GM08714 (cell line): ENCODE measurements at regions not wholly inside any gene's neighbourhood (a gene's known extent, or its start where the extent isn't known, plus 50 kb on each side); places are given as distances from the start of the nearest gene placed in this dataset.
"Not testable (repeated sequence)": the region's sequence is repeated elsewhere in the genome, so short reads cannot be mapped to it uniquely, and the experiment has no call there.

Source experiments
- H3K4me3 ChIP-seq: fragments of 200-500 bp; sonication (Bioruptor generic); 2 replicates; pipeline ENCODE4 v1.5.1; 2014; ENCODE audit warnings: mild to moderate bottlenecking, low read length, inconsistent platforms
- ZNF274 ChIP-seq: IDR thresholded peaks from 2 replicates; pipeline ENCODE4 v1.6.1; 2012; ENCODE audit warnings: mild to moderate bottlenecking, low read depth, low read length

- no peak for TF ChIP-seq ZNF274
- no peak overlapping the region for H3K4me3 ChIP-seq
Measured at GRCh38 chr10:130353928-130354572, 217.9 kb downstream of the GLRX3 start.

- H3K4me3 ChIP-seq = no peak overlapping the region
- no peak for TF ChIP-seq ZNF274
Measured at GRCh38 chr10:130354573-130354954, 218.4 kb downstream of the GLRX3 start.

- no peak overlapping the region for H3K4me3 ChIP-seq
- no peak for TF ChIP-seq ZNF274
Measured at GRCh38 chr10:130354976-130355795, 219.0 kb downstream of the GLRX3 start.

- not testable (repeated sequence) for H3K4me3 ChIP-seq
Measured at GRCh38 chr10:130356429-130356828, 220.2 kb downstream of the GLRX3 start.

GRCh38 chr10:130357226-130357625 is 221.0 kb downstream of the GLRX3 start:
- TF ChIP-seq ZNF274 = no peak
- no peak overlapping the region for H3K4me3 ChIP-seq

- no peak for TF ChIP-seq ZNF274
- no peak overlapping the region for H3K4me3 ChIP-seq
Measured at GRCh38 chr10:130357951-130358350, 221.8 kb downstream of the GLRX3 start.

GRCh38 chr10:130358981-130359650 is 222.9 kb downstream of the GLRX3 start:
- no peak for TF ChIP-seq ZNF274

GRCh38 chr10:130359711-130360110 is 223.5 kb downstream of the GLRX3 start:
- TF ChIP-seq ZNF274 = no peak
- no peak overlapping the region for H3K4me3 ChIP-seq

More at GRCh38 chr10:130358981-130359650, 222.9 kb downstream of the GLRX3 start:
- no peak overlapping the region for H3K4me3 ChIP-seq

GRCh38 chr10:130360826-130361311 is 224.7 kb downstream of the GLRX3 start:
- H3K4me3 ChIP-seq = no peak overlapping the region
- no peak for TF ChIP-seq ZNF274

GRCh38 chr10:130361351-130362105 is 225.3 kb downstream of the GLRX3 start:
- H3K4me3 ChIP-seq = no peak overlapping the region
- no peak for TF ChIP-seq ZNF274

- H3K4me3 ChIP-seq = no peak overlapping the region
- no peak for TF ChIP-seq ZNF274
Measured at GRCh38 chr10:130362308-130362761, 226.1 kb downstream of the GLRX3 start.

GRCh38 chr10:130363051-130363450 is 226.9 kb downstream of the GLRX3 start:
- TF ChIP-seq ZNF274 = no peak
- no peak overlapping the region for H3K4me3 ChIP-seq

- H3K4me3 ChIP-seq = no peak overlapping the region
- no peak for TF ChIP-seq ZNF274
Measured at GRCh38 chr10:130363899-130364445, 227.8 kb downstream of the GLRX3 start.
